PC-3 (cell line): ENCODE measurements at regions not wholly inside any gene's neighbourhood (a gene's known extent, or its start where the extent isn't known, plus 50 kb on each side); places are given as distances from the start of the nearest gene placed in this dataset.
A peak's percentile ranks its signal among the peaks of the same experiment; 100 is the strongest.

Experiments
- ATAC-seq: fragments of 200-7000 bp; cut with Tn5 transposase; 2 replicates; pipeline ENCODE4 v1.9.1; 2020; ENCODE audit warnings: mild to moderate bottlenecking, moderate library complexity
- BruUV-seq: library from RNA; stranded (reverse); fragments of 400-500 nt; replicated peaks from 2 replicates; lab custom pipeline; 2021; lab: Mats Ljungman, UMichigan
- CTCF ChIA-PET: fragments of 300-600 bp; sonication (Branson Sonifier 250); formaldehyde crosslinking; loops from one replicate; lab custom pipeline; 2022; ENCODE audit warnings: antibody characterized with exemption; lab: Charles Lee
- POLR2A ChIA-PET: fragments of 300-600 bp; sonication (Branson Sonifier 250); formaldehyde crosslinking; loops from one replicate; lab custom pipeline; 2022; ENCODE audit warnings: antibody characterized with exemption; ENCODE audit not compliant: unreplicated experiment; lab: Charles Lee
- DNase-seq: peaks from one replicate; pipeline ENCODE4 v3.0.0-alpha.2; 2015
- H2AFZ ChIP-seq: fragments of 300-600 bp; sonication (generic); 2 replicates; pipeline ENCODE4 v1.6.0; 2016; ENCODE audit warnings: antibody characterized with exemption, low read length
- H3F3A ChIP-seq: fragments of 300-600 bp; sonication (generic); one replicate; pipeline ENCODE4 v1.6.0; 2017; ENCODE audit warnings: antibody characterized with exemption, low read length, control low read depth, mild to moderate bottlenecking; ENCODE audit not compliant: unreplicated experiment
- H3K27ac ChIP-seq: fragments of 300-600 bp; sonication (generic); 2 replicates; pipeline ENCODE4 v1.5.1; 2016; ENCODE audit warnings: mild to moderate bottlenecking, low read length
- H3K27me3 ChIP-seq: fragments of 300-600 bp; sonication (generic); 2 replicates; pipeline ENCODE4 v1.6.1; 2016; ENCODE audit warnings: low read length, mixed read lengths
- H3K36me3 ChIP-seq: fragments of 300-600 bp; sonication (generic); 2 replicates; pipeline ENCODE4 v1.6.1; 2016; ENCODE audit warnings: low read depth, mixed run types, low read length, mixed read lengths
- H3K4me1 ChIP-seq: fragments of 300-600 bp; sonication (generic); 2 replicates; pipeline ENCODE4 v1.5.1; 2016; ENCODE audit warnings: low read length; ENCODE audit not compliant: insufficient read depth
- H3K4me2 ChIP-seq: fragments of 300-600 bp; sonication (generic); 2 replicates; pipeline ENCODE4 v1.6.0; 2016; ENCODE audit warnings: low read length
- H3K4me3 ChIP-seq: fragments of 300-600 bp; sonication (generic); 2 replicates; pipeline ENCODE4 v1.5.1; 2016; ENCODE audit warnings: mild to moderate bottlenecking, low read length, mixed read lengths
- H3K79me2 ChIP-seq: fragments of 300-600 bp; sonication (generic); 2 replicates; pipeline ENCODE4 v1.6.1; 2017; ENCODE audit warnings: low read length, mixed read lengths
- H3K9ac ChIP-seq: fragments of 300-600 bp; sonication (generic); 2 replicates; pipeline ENCODE4 v1.6.0; 2016; ENCODE audit warnings: mild to moderate bottlenecking, low read length
- H3K9me2 ChIP-seq: fragments of 300-600 bp; sonication (generic); replicated peaks from 2 replicates; pipeline ENCODE4 v1.6.1; 2016; ENCODE audit warnings: mixed run types, low read length, mixed read lengths
- H3K9me3 ChIP-seq: fragments of 300-600 bp; sonication (generic); 2 replicates; pipeline ENCODE4 v1.6.1; 2016; ENCODE audit warnings: low read length, mixed read lengths
- H4K20me1 ChIP-seq: fragments of 300-600 bp; sonication (generic); 2 replicates; pipeline ENCODE4 v1.6.1; 2016; ENCODE audit warnings: low read length, mixed read lengths
- EZH2 ChIP-seq: fragments of 300-600 bp; sonication (generic); IDR thresholded peaks from one replicate; pipeline ENCODE4 v1.6.1; 2017; ENCODE audit warnings: antibody characterized with exemption, mild to moderate bottlenecking, low read length; ENCODE audit not compliant: unreplicated experiment
- EZH2phosphoT487 ChIP-seq: fragments of 300-600 bp; sonication (generic); IDR thresholded peaks from 2 replicates; pipeline ENCODE4 v1.6.1; 2018; ENCODE audit warnings: mild to moderate bottlenecking, antibody characterized with exemption, low read length, borderline replicate concordance
- intact Hi-C: fragments of 100-400 bp; cut with micrococcal nuclease; formaldehyde crosslinking; loops from 2 replicates; pipeline ENCODE4 v1.9.0; 2023
- TF ChIP-seq, protein P1 (sequence below): fragments of 300-600 bp; sonication (generic); conservative IDR thresholded peaks from 2 replicates; pipeline ENCODE4 v1.5.1; 2017; ENCODE audit warnings: antibody characterized with exemption, low read depth, mild to moderate bottlenecking, low read length

DNA sequence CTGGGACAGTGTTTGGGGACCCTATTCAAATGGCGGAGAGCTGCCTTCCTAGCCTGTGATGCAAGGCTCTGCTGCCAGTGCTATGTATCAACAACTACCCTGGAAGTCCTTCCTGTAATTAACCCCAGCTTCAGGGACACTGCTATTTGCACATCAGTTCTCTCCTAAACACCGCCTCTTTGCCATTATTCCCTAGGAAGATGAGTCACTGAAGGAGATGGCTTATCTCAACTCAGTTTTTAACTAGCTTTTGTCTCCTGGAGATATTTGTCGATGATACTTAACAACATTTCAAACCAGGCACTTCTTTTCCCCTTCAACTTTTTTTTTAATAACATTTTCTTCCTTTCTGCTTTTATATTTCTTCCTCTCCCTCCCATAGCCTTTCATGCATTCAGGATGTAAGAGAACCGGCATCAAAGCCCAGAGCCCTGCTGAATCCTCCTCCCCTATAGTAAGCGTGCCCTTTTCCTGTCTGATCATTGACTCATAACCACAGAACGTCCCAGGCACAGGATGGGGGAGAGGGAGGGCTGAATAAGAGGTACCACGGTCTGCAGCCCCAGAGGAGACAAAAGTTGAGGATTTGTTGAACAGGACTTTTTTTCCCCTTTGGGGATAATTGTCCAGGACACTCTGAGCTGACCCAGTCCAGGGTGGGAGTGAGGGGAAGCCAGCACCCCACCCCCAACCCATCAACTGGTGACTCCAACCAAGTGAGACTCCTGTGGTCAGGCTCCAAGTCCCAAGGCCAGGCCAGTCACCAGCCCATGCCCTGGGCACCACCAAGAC lies 387.8 kb upstream of the SALL1 start:
- Histone ChIP-seq H3K27ac (no peak overlapping the region), H3K36me3 (no peaks in the 10 kb centered on the region), H3K9me2 (no peaks in the 10 kb centered on the region), H3K4me1 (no peaks in the 10 kb centered on the region), H3F3A (no peaks in the 10 kb centered on the region), H3K4me3 (no peak overlapping the region), H3K79me2 (no peaks in the 10 kb centered on the region), H2AFZ (no peak overlapping the region), H3K27me3 (no peaks in the 10 kb centered on the region), H3K4me2 (no peak overlapping the region), H4K20me1 (no peaks in the 10 kb centered on the region), H3K9me3 (no peaks in the 10 kb centered on the region), H3K9ac (no peak overlapping the region)
- DNase-seq (peak; percentile 2), ATAC-seq (no peak)
- CTCF ChIA-PET: no interaction called here
- intact Hi-C loops: no loop called here
- BruUV-seq: no TSS peak
- POLR2A ChIA-PET: no interaction called here
- TF ChIP-seq EZH2phosphoT487 (no peak), EZH2 (no peak)
- TF ChIP-seq, protein P1, sequence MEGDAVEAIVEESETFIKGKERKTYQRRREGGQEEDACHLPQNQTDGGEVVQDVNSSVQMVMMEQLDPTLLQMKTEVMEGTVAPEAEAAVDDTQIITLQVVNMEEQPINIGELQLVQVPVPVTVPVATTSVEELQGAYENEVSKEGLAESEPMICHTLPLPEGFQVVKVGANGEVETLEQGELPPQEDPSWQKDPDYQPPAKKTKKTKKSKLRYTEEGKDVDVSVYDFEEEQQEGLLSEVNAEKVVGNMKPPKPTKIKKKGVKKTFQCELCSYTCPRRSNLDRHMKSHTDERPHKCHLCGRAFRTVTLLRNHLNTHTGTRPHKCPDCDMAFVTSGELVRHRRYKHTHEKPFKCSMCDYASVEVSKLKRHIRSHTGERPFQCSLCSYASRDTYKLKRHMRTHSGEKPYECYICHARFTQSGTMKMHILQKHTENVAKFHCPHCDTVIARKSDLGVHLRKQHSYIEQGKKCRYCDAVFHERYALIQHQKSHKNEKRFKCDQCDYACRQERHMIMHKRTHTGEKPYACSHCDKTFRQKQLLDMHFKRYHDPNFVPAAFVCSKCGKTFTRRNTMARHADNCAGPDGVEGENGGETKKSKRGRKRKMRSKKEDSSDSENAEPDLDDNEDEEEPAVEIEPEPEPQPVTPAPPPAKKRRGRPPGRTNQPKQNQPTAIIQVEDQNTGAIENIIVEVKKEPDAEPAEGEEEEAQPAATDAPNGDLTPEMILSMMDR: no peak

- Histone ChIP-seq H3F3A (no peaks in the 10 kb centered on the region), H3K9ac (no peak overlapping the region), H2AFZ (no peak overlapping the region), H3K4me3 (no peak overlapping the region), H3K9me2 (no peaks in the 10 kb centered on the region), H3K4me1 (no peaks in the 10 kb centered on the region), H4K20me1 (no peaks in the 10 kb centered on the region), H3K4me2 (no peak overlapping the region), H3K9me3 (no peaks in the 10 kb centered on the region), H3K27me3 (no peaks in the 10 kb centered on the region), H3K36me3 (no peaks in the 10 kb centered on the region), H3K27ac (no peak overlapping the region), H3K79me2 (no peaks in the 10 kb centered on the region)
- ChIA-PET POLR2A (no interaction called here), CTCF (no interaction called here)
- no TSS peak for BruUV-seq
- no peak for DNase-seq
- ATAC-seq: no peak
- intact Hi-C loops: no loop called here
- TF ChIP-seq, protein P1: no peak
- TF ChIP-seq EZH2 (no peak), EZH2phosphoT487 (no peak)
These were observed 384.5 kb upstream of the SALL1 start for GRCh38 chr16:51535591-51535990.

DNA sequence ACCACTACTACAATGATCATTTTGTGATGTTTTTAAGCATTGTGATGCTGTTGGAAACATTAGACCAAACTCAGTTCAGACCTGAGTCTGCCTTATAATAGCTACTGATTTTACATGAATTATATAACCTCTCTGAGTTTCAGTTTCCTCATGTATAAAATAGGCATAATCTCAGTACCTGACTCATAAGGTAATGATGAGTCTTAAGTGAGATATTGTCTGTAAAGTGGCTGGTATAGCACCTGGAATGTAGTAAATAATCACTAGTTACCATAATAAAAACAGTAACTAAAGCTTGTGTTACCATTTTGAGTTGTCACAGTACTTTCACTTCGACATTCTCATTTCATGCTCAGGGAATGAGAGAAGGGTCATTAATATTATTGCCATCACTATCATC lies 381.5 kb upstream of the SALL1 start:
- H3K4me1 ChIP-seq: no peaks in the 10 kb centered on the region
- ChIA-PET CTCF (no interaction called here), POLR2A (no interaction called here)
- no peaks in the 10 kb centered on the region for H3K9me3 ChIP-seq
- H2AFZ ChIP-seq: no peak overlapping the region
- ATAC-seq: no peak
- no peak overlapping the region for H3K4me2 ChIP-seq
- no peaks in the 10 kb centered on the region for H4K20me1 ChIP-seq
- no peaks in the 10 kb centered on the region for H3K79me2 ChIP-seq
- H3F3A ChIP-seq: no peaks in the 10 kb centered on the region
- no peak for DNase-seq
- H3K9me2 ChIP-seq: no peaks in the 10 kb centered on the region
- no TSS peak for BruUV-seq
- H3K27ac ChIP-seq: no peak overlapping the region
- intact Hi-C loops: no loop called here
- no peaks in the 10 kb centered on the region for H3K36me3 ChIP-seq
- no peak overlapping the region for H3K9ac ChIP-seq
- H3K4me3 ChIP-seq: no peak overlapping the region
- no peaks in the 10 kb centered on the region for H3K27me3 ChIP-seq
- TF ChIP-seq, protein P1: no peak
- no peak for TF ChIP-seq EZH2
- TF ChIP-seq EZH2phosphoT487: no peak
